Endothelial cell (in vitro differentiated cells): ENCODE measurements at regions not wholly inside any gene's neighbourhood (a gene's known extent, or its start where the extent isn't known, plus 50 kb on each side); places are given as distances from the start of the nearest gene placed in this dataset.

Source experiments
- DNase-seq: peaks from one replicate; pipeline ENCODE4 v3.0.0; 2021; ENCODE audit warnings: low spot score
- H3K27ac Mint-ChIP-seq: one replicate; pipeline ENCODE4 v1.8.0; 2021; ENCODE audit warnings: mixed read lengths, inconsistent platforms; ENCODE audit not compliant: unreplicated experiment
- H3K27me3 Mint-ChIP-seq: one replicate; pipeline ENCODE4 v1.8.0; 2021; ENCODE audit warnings: mild to moderate bottlenecking, moderate library complexity, mixed read lengths, inconsistent platforms; ENCODE audit not compliant: unreplicated experiment
- H3K36me3 Mint-ChIP-seq: one replicate; pipeline ENCODE4 v1.8.0; 2021; ENCODE audit warnings: mild to moderate bottlenecking, low read depth, mixed read lengths, inconsistent platforms; ENCODE audit not compliant: unreplicated experiment
- H3K4me1 Mint-ChIP-seq: one replicate; pipeline ENCODE4 v1.8.0; 2021; ENCODE audit warnings: mild to moderate bottlenecking, mixed read lengths, inconsistent platforms; ENCODE audit not compliant: unreplicated experiment
- H3K4me3 Mint-ChIP-seq: one replicate; pipeline ENCODE4 v1.8.0; 2021; ENCODE audit warnings: mild to moderate bottlenecking, mixed read lengths, inconsistent platforms; ENCODE audit not compliant: unreplicated experiment
- H3K9me3 Mint-ChIP-seq: one replicate; pipeline ENCODE4 v1.8.0; 2021; ENCODE audit warnings: mixed read lengths, inconsistent platforms; ENCODE audit not compliant: unreplicated experiment
- TF ChIP-seq, protein P1 (sequence below): fragments of 200-600 bp; sonication (generic); IDR thresholded peaks from one replicate; pipeline ENCODE4 v1.5.0; 2021; ENCODE audit warnings: antibody characterized with exemption; ENCODE audit not compliant: unreplicated experiment

- TF ChIP-seq, protein P1, sequence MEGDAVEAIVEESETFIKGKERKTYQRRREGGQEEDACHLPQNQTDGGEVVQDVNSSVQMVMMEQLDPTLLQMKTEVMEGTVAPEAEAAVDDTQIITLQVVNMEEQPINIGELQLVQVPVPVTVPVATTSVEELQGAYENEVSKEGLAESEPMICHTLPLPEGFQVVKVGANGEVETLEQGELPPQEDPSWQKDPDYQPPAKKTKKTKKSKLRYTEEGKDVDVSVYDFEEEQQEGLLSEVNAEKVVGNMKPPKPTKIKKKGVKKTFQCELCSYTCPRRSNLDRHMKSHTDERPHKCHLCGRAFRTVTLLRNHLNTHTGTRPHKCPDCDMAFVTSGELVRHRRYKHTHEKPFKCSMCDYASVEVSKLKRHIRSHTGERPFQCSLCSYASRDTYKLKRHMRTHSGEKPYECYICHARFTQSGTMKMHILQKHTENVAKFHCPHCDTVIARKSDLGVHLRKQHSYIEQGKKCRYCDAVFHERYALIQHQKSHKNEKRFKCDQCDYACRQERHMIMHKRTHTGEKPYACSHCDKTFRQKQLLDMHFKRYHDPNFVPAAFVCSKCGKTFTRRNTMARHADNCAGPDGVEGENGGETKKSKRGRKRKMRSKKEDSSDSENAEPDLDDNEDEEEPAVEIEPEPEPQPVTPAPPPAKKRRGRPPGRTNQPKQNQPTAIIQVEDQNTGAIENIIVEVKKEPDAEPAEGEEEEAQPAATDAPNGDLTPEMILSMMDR: no peak
- H3K36me3 Mint-ChIP-seq: no peaks in the 10 kb centered on the region
- H3K27ac Mint-ChIP-seq: no peak overlapping the region
- no peaks in the 10 kb centered on the region for H3K9me3 Mint-ChIP-seq
- no peaks in the 10 kb centered on the region for H3K27me3 Mint-ChIP-seq
- peaks cover 5% of the 10 kb centered on the region for H3K4me1 Mint-ChIP-seq
- no peak overlapping the region for H3K4me3 Mint-ChIP-seq
- DNase-seq: no peak
Measured at GRCh38 chr4:157739242-157739641, 433.6 kb downstream of the GASK1B start.

DNA sequence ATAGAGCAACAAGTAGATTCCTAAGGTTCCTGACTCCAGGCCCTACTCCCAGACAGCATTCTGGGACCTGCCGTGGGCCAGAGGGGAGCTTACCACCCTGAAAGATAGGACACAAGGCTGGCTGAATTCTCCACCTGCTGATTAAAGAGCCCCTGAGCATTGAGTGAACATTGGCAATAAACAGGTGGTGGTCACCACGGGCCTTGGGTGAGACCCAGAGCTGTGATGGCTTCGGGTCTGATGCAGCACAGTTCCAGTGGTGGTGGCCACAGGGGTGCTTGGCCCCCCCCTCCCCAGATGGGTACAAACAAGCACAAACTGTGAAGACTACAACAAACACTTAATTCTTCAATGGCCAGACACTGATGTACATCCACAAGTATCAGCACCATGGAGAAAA lies 444.6 kb downstream of the GASK1B start:
- Mint-ChIP-seq H3K36me3 (no peaks in the 10 kb centered on the region), H3K27ac (no peak overlapping the region), H3K4me1 (no peaks in the 10 kb centered on the region), H3K9me3 (no peaks in the 10 kb centered on the region), H3K4me3 (no peak overlapping the region), H3K27me3 (peaks cover 5% of the 10 kb centered on the region)
- TF ChIP-seq, protein P1: no peak
- no peak for DNase-seq

- no peak for DNase-seq
- H3K4me1 Mint-ChIP-seq: no peaks in the 10 kb centered on the region
- no peak overlapping the region for H3K27ac Mint-ChIP-seq
- no peaks in the 10 kb centered on the region for H3K36me3 Mint-ChIP-seq
- H3K9me3 Mint-ChIP-seq: no peaks in the 10 kb centered on the region
- H3K27me3 Mint-ChIP-seq: peaks cover 4% of the 10 kb centered on the region
- no peak overlapping the region for H3K4me3 Mint-ChIP-seq
- TF ChIP-seq, protein P1: no peak
Measured at GRCh38 chr4:157727163-157727562, 445.7 kb downstream of the GASK1B start.

- peaks cover 1% of the 10 kb centered on the region for H3K27me3 Mint-ChIP-seq
- TF ChIP-seq, protein P1: no peak
- no peak overlapping the region for H3K4me3 Mint-ChIP-seq
- no peak for DNase-seq
- no peaks in the 10 kb centered on the region for H3K36me3 Mint-ChIP-seq
- H3K27ac Mint-ChIP-seq: no peak overlapping the region
- no peaks in the 10 kb centered on the region for H3K4me1 Mint-ChIP-seq
- no peaks in the 10 kb centered on the region for H3K9me3 Mint-ChIP-seq
Measured at GRCh38 chr4:157722146-157722545, 450.7 kb downstream of the GASK1B start.

- Mint-ChIP-seq H3K4me1 (no peaks in the 10 kb centered on the region), H3K27ac (no peak overlapping the region)
Measured at GRCh38 chr4:157713342-157713741, 459.5 kb downstream of the GASK1B start.

More at GRCh38 chr4:157713342-157713741, 459.5 kb downstream of the GASK1B start:
- Mint-ChIP-seq H3K4me3 (no peak overlapping the region), H3K27me3 (peaks cover 2% of the 10 kb centered on the region), H3K9me3 (no peaks in the 10 kb centered on the region), H3K36me3 (no peaks in the 10 kb centered on the region)
- TF ChIP-seq, protein P1: no peak
- DNase-seq: no peak
